ENCODE measurements at regions not wholly inside any gene's neighbourhood (a gene's known extent, or its start where the extent isn't known, plus 50 kb on each side); places are given as distances from the start of the nearest gene placed in this dataset.

DNA sequence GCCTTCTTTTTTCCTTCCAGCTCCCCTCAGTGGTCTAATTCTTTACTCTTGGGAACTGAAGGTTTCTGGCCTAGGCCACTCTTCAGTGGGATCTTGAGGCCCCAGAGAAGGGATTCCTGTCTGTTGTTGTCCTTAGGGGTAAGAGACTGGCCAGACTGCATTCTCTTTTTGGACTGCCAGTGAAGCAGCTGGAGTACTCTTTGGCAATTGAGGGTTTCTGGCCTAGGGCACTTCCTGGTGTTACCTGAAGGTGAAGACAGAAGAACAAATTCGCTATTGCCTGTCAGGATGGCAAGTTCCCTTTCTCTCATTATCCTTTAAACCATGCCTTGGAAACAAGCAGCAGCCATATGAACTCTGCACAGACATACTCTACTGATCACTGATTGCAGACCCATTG is 286.6 kb upstream of the ZP4 start:
- TF ChIP-seq, protein P1, sequence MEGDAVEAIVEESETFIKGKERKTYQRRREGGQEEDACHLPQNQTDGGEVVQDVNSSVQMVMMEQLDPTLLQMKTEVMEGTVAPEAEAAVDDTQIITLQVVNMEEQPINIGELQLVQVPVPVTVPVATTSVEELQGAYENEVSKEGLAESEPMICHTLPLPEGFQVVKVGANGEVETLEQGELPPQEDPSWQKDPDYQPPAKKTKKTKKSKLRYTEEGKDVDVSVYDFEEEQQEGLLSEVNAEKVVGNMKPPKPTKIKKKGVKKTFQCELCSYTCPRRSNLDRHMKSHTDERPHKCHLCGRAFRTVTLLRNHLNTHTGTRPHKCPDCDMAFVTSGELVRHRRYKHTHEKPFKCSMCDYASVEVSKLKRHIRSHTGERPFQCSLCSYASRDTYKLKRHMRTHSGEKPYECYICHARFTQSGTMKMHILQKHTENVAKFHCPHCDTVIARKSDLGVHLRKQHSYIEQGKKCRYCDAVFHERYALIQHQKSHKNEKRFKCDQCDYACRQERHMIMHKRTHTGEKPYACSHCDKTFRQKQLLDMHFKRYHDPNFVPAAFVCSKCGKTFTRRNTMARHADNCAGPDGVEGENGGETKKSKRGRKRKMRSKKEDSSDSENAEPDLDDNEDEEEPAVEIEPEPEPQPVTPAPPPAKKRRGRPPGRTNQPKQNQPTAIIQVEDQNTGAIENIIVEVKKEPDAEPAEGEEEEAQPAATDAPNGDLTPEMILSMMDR (IDR thresholded peaks at IDR 0.05; ENCODE audit: low read length, missing control alignments): no peak
- H3K4me3 ChIP-seq (replicated peaks; ENCODE audit: low read depth, low read length): no peak overlapping the region
- DNase-seq (ENCODE audit: low read depth): no peak

DNA sequence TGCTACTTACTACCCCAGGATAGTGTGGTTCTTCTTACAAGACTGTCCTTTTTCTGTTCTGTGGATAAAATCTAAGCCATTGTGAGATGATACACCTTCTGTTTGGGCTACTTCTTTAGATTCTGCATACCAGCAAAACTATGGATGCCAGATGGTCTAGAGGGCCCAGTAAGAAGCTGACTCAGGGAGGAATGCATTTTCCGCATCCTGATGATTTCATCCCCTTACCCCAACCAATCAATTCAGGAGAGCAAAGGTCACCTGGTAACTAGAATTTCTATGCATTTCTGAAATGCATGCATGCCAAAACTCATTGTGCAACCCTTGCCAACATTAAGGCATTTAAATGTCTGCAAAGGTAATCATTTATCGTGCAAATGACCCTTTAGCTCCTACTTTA is 285.7 kb upstream of the ZP4 start:
- DNase-seq (ENCODE audit: low read depth): no peak

GRCh38 chr1:238171985-238172384 is 281.3 kb upstream of the ZP4 start:
- no peak for DNase-seq (ENCODE audit: low read depth)
- TF ChIP-seq, protein P1 (IDR thresholded peaks at IDR 0.05; ENCODE audit: low read length, missing control alignments): no peak
- no peak overlapping the region for H3K4me3 ChIP-seq (replicated peaks; ENCODE audit: low read depth, low read length)

More for the DNA sequence above, 285.7 kb upstream of the ZP4 start:
- TF ChIP-seq, protein P1 (IDR thresholded peaks at IDR 0.05; ENCODE audit: low read length, missing control alignments): no peak
- H3K4me3 ChIP-seq (replicated peaks; ENCODE audit: low read depth, low read length): no peak overlapping the region

GRCh38 chr1:238161955-238162354 is 271.2 kb upstream of the ZP4 start:
- no peak for DNase-seq (ENCODE audit: low read depth)
- TF ChIP-seq, protein P1 (IDR thresholded peaks at IDR 0.05; ENCODE audit: low read length, missing control alignments): no peak

DNA sequence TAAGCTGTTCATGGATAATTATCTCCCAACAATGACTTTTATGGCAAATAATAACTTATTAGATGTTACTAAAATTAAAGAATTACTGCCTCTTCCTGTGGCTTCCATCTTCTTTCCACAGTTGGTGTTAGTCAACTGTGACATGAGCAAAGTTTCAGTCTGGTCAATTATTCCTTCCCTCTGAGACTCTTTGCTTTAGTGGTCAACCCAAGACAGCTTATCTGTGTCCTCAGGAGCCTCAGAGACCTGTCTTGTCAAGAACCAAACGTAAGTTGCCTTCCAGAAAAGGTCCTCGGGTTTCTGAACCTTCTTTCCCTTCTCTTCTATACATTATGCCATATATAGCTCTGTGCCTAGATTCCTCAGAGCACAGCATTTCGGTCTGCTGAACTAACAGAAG is 263.2 kb upstream of the ZP4 start:
- TF ChIP-seq, protein P1 (IDR thresholded peaks at IDR 0.05; ENCODE audit: low read length, missing control alignments): no peak
- no peak for DNase-seq (ENCODE audit: low read depth)
- no peak overlapping the region for H3K4me3 ChIP-seq (replicated peaks; ENCODE audit: low read depth, low read length)

More at GRCh38 chr1:238161955-238162354, 271.2 kb upstream of the ZP4 start:
- no peak overlapping the region for H3K4me3 ChIP-seq (replicated peaks; ENCODE audit: low read depth, low read length)

DNA sequence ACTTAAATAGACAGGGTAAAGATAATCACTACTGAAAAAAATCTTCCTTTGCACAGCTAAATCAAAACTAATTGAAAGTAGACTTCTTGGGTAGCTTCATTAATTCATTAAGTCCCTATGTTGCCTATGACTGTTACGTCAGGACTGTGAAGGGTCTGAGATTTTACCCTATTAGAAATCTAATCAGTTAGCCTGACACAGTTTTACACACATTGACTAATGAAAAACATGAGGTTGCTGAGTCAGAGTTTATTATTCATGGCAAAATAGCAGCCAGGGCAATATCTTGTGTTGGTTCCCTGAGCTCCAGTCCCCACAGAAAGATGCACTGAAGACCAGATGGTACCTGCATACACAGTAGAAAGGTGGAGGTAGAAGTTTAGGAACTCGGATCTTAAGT is 262.5 kb upstream of the ZP4 start:
- no peak for DNase-seq (ENCODE audit: low read depth)
- TF ChIP-seq, protein P1 (IDR thresholded peaks at IDR 0.05; ENCODE audit: low read length, missing control alignments): no peak

DNA sequence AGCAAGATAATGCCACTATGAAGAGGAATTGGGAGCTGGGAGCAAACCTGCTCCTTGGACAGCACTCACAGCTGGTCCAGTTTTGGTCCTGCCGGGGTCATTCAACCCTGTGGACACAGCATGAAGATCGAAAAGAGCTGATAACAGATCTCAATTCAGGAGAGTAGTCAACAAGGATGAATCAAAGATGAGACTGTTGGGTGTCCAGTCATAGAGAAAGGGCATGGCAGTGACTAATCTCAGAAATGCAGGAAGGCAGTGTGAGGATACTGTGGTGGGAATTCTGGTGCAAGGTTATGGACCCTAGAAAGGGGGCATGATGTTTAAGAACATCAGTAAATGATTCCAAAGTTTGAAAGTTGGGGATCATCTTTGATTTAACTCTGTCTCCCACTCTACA is 261.4 kb upstream of the ZP4 start:
- no peak for DNase-seq (ENCODE audit: low read depth)
- TF ChIP-seq, protein P1 (IDR thresholded peaks at IDR 0.05; ENCODE audit: low read length, missing control alignments): no peak
- H3K4me3 ChIP-seq (replicated peaks; ENCODE audit: low read depth, low read length): no peak overlapping the region

More for the DNA sequence above, 262.5 kb upstream of the ZP4 start:
- no peak overlapping the region for H3K4me3 ChIP-seq (replicated peaks; ENCODE audit: low read depth, low read length)

Data from fibroblast of pulmonary artery (primary cell).